GM19463 (cell line): ENCODE measurements at regions not wholly inside any gene's neighbourhood (a gene's known extent, or its start where the extent isn't known, plus 50 kb on each side); places are given as distances from the start of the nearest gene placed in this dataset.
"Not testable (repeated sequence)": the region's sequence is repeated elsewhere in the genome, so short reads cannot be mapped to it uniquely, and the experiment has no call there.

Experiments
- ATAC-seq: cut with Tn5 transposase; IDR thresholded peaks from one replicate; pipeline ENCODE4 v1.9.1; 2021; ENCODE audit warnings: mild to moderate bottlenecking, moderate library complexity; ENCODE audit not compliant: unreplicated experiment

GRCh38 chr13:42396901-42397655, 125.1 kb downstream of the AKAP11 start:
- no peak for ATAC-seq

- no peak for ATAC-seq
Measured at GRCh38 chr13:42398533-42398932, 126.6 kb downstream of the AKAP11 start.

GRCh38 chr13:42400188-42400833, 128.4 kb downstream of the AKAP11 start:
- ATAC-seq = no peak

- ATAC-seq = no peak
Measured at GRCh38 chr13:42401376-42401775, 129.4 kb downstream of the AKAP11 start.

- ATAC-seq = peak; percentile 69
Measured at GRCh38 chr13:42405665-42406390, 133.9 kb downstream of the AKAP11 start.

GRCh38 chr13:42409075-42409474, 137.1 kb downstream of the AKAP11 start:
- ATAC-seq = no peak

GRCh38 chr13:42409551-42409950, 137.6 kb downstream of the AKAP11 start:
- no peak for ATAC-seq

- ATAC-seq = peak; percentile 55
Measured at GRCh38 chr13:42412812-42413483, 141.0 kb downstream of the AKAP11 start.

GRCh38 chr13:42413484-42413815, 141.5 kb downstream of the AKAP11 start:
- ATAC-seq = no peak

GRCh38 chr13:42417626-42418025, 145.7 kb downstream of the AKAP11 start:
- no peak for ATAC-seq

- no peak for ATAC-seq
Measured at GRCh38 chr13:42418184-42418583, 146.2 kb downstream of the AKAP11 start.

- ATAC-seq = peak; percentile 87
Measured at GRCh38 chr13:42420304-42420703, 148.4 kb downstream of the AKAP11 start.

GRCh38 chr13:42422681-42423080, 150.7 kb downstream of the AKAP11 start:
- ATAC-seq = no peak

GRCh38 chr13:42424182-42424581, 149.8 kb upstream of the TNFSF11 start:
- no peak for ATAC-seq

- no peak for ATAC-seq
Measured at GRCh38 chr13:42445354-42445753, 128.6 kb upstream of the TNFSF11 start.

GRCh38 chr13:42446597-42446996, 127.4 kb upstream of the TNFSF11 start:
- not testable (repeated sequence) for ATAC-seq

- no peak for ATAC-seq
Measured at GRCh38 chr13:42453091-42453645, 120.8 kb upstream of the TNFSF11 start.

- ATAC-seq = no peak
Measured at GRCh38 chr13:42454749-42455148, 119.2 kb upstream of the TNFSF11 start.

- ATAC-seq = no peak
Measured at GRCh38 chr13:42458193-42458592, 115.8 kb upstream of the TNFSF11 start.

GRCh38 chr13:42466123-42466522, 107.8 kb upstream of the TNFSF11 start:
- ATAC-seq = no peak

GRCh38 chr13:42466609-42467008, 107.3 kb upstream of the TNFSF11 start:
- no peak for ATAC-seq
